ENCODE measurements at regions not wholly inside any gene's neighbourhood (a gene's known extent, or its start where the extent isn't known, plus 50 kb on each side); places are given as distances from the start of the nearest gene placed in this dataset.
A peak's percentile ranks its signal among the peaks of the same experiment; 100 is the strongest.

DNA sequence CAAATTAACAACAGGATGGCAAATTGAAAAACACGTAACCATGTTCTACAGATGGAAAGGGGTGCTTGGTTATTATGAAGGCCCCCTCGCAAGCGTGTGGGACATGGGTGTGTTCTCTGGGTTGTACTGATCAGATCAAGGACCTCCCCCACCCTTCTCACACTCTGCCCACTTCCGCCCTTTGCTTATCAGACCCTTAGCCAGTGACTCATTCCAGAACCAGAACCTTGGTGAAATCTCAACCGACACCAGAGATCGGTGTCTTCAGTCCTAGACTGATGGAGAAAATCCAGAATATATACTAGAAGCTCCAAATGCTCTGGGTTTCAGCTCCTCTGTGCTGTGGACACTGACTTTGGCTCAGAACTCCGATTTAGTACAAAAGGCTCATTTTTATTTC is 64.9 kb downstream of the PTTG1 start:
- Mint-ChIP-seq H3K4me1 (ENCODE audit: low read depth) (peaks cover 26% of the 10 kb centered on the region), H3K9me3 (no peaks in the 10 kb centered on the region), H3K36me3 (ENCODE audit: low read depth) (peaks cover 52% of the 10 kb centered on the region), H3K4me3 (no peak overlapping the region), H3K27me3 (no peaks in the 10 kb centered on the region), H3K27ac (peak overlapping the region; percentile 21)
- ATAC-seq (peak; percentile 88), DNase-seq (peak; percentile 66)
- ChIA-PET POLR2A (no interaction called here), CTCF (no interaction called here)
- intact Hi-C loops (cut with micrococcal nuclease): no loop called here
- TF ChIP-seq CTCF (IDR thresholded peaks at IDR 0.05): no peak

DNA sequence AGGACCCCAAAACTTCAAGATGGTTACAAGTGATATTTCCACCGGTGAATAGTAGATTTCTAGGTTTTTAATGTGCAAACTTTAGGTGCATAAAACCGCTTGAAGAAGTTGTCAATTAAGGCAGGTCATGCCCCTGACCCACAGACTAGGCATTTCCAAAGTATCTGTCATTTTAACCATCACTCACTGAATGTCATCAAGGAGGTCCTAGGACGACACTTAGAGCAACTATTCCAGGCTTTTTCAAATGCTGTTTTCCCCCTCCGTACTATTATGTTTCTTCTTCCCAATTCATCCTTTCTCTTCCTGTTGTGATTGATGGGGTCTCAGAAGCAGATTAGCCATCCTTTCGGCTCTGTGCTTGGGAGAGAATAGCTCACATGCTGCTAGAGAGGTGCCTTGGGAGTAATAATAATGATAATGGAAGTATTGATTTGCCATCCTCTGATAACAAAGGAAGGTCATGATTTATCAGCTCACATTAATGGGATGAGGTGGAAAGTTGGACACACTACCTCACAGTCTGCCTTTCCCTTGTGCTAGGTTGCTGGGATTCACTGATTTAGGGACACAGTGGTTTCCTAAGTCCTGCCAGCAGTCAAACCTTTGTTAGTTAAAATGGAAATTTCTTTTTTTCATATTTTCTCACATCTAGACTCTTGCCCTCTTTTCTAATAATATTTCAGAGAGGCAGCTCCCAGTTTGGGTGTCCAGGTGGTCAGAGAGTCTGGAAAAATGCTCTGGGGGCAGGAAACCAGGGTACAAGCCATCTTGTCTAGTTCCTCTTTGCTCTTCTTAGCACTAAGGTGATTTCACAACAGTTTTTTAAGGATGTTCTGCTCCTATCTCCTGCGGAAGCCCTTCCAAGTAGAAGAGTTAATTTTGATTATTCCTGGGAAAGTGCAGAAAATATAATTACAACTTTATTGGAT is 67.0 kb downstream of the PTTG1 start:
- ChIA-PET POLR2A (no interaction called here), CTCF (interaction anchor here (0.8 to 1.6 kb wide), 3 partner anchors 19 to 67 kb away, joined by 3 to 6 read pairs (median 3); partner anchors contain the start of gene PTTG1)
- ATAC-seq: no peak
- peaks cover 35% of the 10 kb centered on the region for H3K36me3 Mint-ChIP-seq (ENCODE audit: low read depth)
- intact Hi-C loops (cut with micrococcal nuclease): no loop called here
- no peaks in the 10 kb centered on the region for H3K9me3 Mint-ChIP-seq
- H3K27me3 Mint-ChIP-seq: no peaks in the 10 kb centered on the region
- no peak for TF ChIP-seq CTCF (IDR thresholded peaks at IDR 0.05)
- H3K4me1 Mint-ChIP-seq (ENCODE audit: low read depth): peaks cover 25% of the 10 kb centered on the region
- DNase-seq: no peak
- no peak overlapping the region for H3K27ac Mint-ChIP-seq
- no peak overlapping the region for H3K4me3 Mint-ChIP-seq

- peaks cover 14% of the 10 kb centered on the region for H3K36me3 Mint-ChIP-seq (ENCODE audit: low read depth)
- no peaks in the 10 kb centered on the region for H3K9me3 Mint-ChIP-seq
- DNase-seq (no peak), ATAC-seq (no peak)
- H3K27ac Mint-ChIP-seq: no peak overlapping the region
- TF ChIP-seq CTCF (IDR thresholded peaks at IDR 0.05): no peak
- intact Hi-C loops (cut with micrococcal nuclease): no loop called here
- ChIA-PET POLR2A (no interaction called here), CTCF (interaction anchor here (1.0 to 1.8 kb wide), 2 partner anchors 18 to 53 kb away, joined by 3 to 6 read pairs; no protein-coding TSS in a partner anchor)
- H3K4me1 Mint-ChIP-seq (ENCODE audit: low read depth): peaks cover 21% of the 10 kb centered on the region
- no peak overlapping the region for H3K4me3 Mint-ChIP-seq
- H3K27me3 Mint-ChIP-seq: no peaks in the 10 kb centered on the region
These were observed 69.8 kb downstream of the PTTG1 start for GRCh38 chr5:160491438-160491837.

- CTCF ChIA-PET: interaction anchor here (1.8 kb wide), 1 partner anchor 54 kb away, joined by 6 read pairs; no protein-coding TSS in a partner anchor
- no peak for DNase-seq
- Mint-ChIP-seq H3K27ac (no peak overlapping the region), H3K36me3 (ENCODE audit: low read depth) (peaks cover 3% of the 10 kb centered on the region), H3K9me3 (no peaks in the 10 kb centered on the region), H3K27me3 (no peaks in the 10 kb centered on the region), H3K4me1 (ENCODE audit: low read depth) (peaks cover 21% of the 10 kb centered on the region), H3K4me3 (no peak overlapping the region)
- TF ChIP-seq CTCF (IDR thresholded peaks at IDR 0.05): no peak
- POLR2A ChIA-PET: no interaction called here
- intact Hi-C loops (cut with micrococcal nuclease): no loop called here
- no peak for ATAC-seq
These were observed 70.9 kb downstream of the PTTG1 start for GRCh38 chr5:160492565-160492964.

- intact Hi-C loops (cut with micrococcal nuclease): no loop called here
- TF ChIP-seq CTCF (IDR thresholded peaks at IDR 0.05): no peak
- Mint-ChIP-seq H3K9me3 (no peaks in the 10 kb centered on the region), H3K36me3 (ENCODE audit: low read depth) (no peaks in the 10 kb centered on the region), H3K27me3 (no peaks in the 10 kb centered on the region), H3K27ac (no peak overlapping the region), H3K4me3 (no peak overlapping the region), H3K4me1 (ENCODE audit: low read depth) (peaks cover 21% of the 10 kb centered on the region)
- POLR2A ChIA-PET: no interaction called here
- CTCF ChIA-PET: interaction anchor here (1.7 kb wide), 1 partner anchor 55 kb away, joined by 8 read pairs; no protein-coding TSS in a partner anchor
- ATAC-seq (peak; percentile 41), DNase-seq (no peak)
These were observed 72.2 kb downstream of the PTTG1 start for GRCh38 chr5:160493806-160494338.

Data from activated CD8-positive, alpha-beta T cell treated with anti-CD3 and anti-CD28 coated beads for 36 hours (primary cell).